Mesodermal cell (in vitro differentiated cells): ENCODE measurements at regions not wholly inside any gene's neighbourhood (a gene's known extent, or its start where the extent isn't known, plus 50 kb on each side); places are given as distances from the start of the nearest gene placed in this dataset.

Experiments used
- H3K27ac ChIP-seq: 2 replicates; pipeline ENCODE4 v1.7.0; 2013; ENCODE audit warnings: mild to moderate bottlenecking, low read depth, low read length, moderate library complexity; ENCODE audit not compliant: severe bottlenecking
- H3K36me3 ChIP-seq: 2 replicates; pipeline ENCODE4 v1.7.1; 2013; ENCODE audit warnings: mild to moderate bottlenecking, low read length, moderate library complexity; ENCODE audit not compliant: control insufficient read depth, insufficient read depth
- H3K4me1 ChIP-seq: one replicate; pipeline ENCODE4 v1.7.1; 2013; ENCODE audit warnings: mild to moderate bottlenecking, low read length; ENCODE audit not compliant: insufficient read depth, control insufficient read depth, poor library complexity, severe bottlenecking
- H3K4me3 ChIP-seq: 2 replicates; pipeline ENCODE4 v1.7.0; 2013; ENCODE audit warnings: low read length, control low read depth, mild to moderate bottlenecking; ENCODE audit not compliant: insufficient read depth, poor library complexity, severe bottlenecking; ENCODE audit errors: extremely low read depth
- H3K9me3 ChIP-seq: 2 replicates; pipeline ENCODE4 v1.7.1; 2013; ENCODE audit warnings: mild to moderate bottlenecking, low read length, moderate library complexity; ENCODE audit not compliant: control insufficient read depth
- WGBS, 2 experiments: methylation state at CpG; one replicate each; pipeline ENCODE4 v1.1.5; 2013; ENCODE audit warnings: missing lambda C conversion rate in 2 of 2; ENCODE audit not compliant: insufficient coverage in 2 of 2; 5-methylcytosine and 5-hydroxymethylcytosine counted together

DNA sequence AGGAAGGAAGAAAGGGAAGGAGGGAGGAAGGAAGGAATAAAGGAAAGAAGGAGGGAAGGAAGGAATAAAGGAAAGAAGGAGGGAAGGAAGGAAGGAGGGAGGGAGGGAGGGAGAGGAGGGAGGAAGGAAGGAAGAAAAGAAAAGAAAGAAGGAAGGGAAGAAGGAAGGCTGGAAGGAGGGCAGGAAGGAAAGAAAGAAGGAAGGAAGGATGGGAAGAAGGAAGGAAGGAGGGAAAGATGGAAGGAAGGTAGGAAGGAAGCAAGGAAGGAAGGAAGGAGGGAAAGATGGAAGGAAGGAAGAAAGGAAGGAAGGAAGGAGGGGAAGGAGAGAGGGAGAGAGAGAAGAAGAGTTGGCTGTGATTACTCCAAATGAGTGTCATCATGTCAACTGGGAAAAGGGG is 190.6 kb downstream of the ACKR3 start:
- no peaks in the 10 kb centered on the region for H3K4me1 ChIP-seq
- no peaks in the 10 kb centered on the region for H3K9me3 ChIP-seq
- H3K4me3 ChIP-seq, result no peak overlapping the region
- no peak overlapping the region for H3K27ac ChIP-seq
- H3K36me3 ChIP-seq, result no peaks in the 10 kb centered on the region

DNA sequence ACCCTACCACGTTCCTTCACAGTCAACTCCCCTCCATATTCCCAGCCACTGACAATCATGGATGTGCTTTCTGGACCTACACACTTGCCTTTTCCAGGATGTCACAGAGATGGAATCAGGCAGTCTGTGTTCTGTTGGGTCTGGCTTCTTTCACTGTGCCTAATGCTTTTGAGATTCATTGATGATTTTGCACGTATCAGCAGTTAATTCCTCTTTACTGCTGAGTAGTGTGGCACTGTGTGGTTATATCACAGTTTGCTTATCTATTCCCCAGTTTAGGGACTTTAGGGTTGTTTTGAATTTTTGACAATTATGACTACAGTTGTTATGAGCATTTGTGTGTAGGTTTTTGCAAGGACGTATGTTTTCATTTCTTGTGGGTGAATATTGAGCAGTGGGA is 191.7 kb downstream of the ACKR3 start:
- no peaks in the 10 kb centered on the region for H3K36me3 ChIP-seq
- no peak overlapping the region for H3K4me3 ChIP-seq
- 90 to 100% methylated on average over 1 to 2 of the region's 3 CpGs for WGBS, 2 experiments
- H3K9me3 ChIP-seq, result peaks cover 2% of the 10 kb centered on the region
- H3K27ac ChIP-seq, result no peak overlapping the region
- H3K4me1 ChIP-seq, result no peaks in the 10 kb centered on the region

DNA sequence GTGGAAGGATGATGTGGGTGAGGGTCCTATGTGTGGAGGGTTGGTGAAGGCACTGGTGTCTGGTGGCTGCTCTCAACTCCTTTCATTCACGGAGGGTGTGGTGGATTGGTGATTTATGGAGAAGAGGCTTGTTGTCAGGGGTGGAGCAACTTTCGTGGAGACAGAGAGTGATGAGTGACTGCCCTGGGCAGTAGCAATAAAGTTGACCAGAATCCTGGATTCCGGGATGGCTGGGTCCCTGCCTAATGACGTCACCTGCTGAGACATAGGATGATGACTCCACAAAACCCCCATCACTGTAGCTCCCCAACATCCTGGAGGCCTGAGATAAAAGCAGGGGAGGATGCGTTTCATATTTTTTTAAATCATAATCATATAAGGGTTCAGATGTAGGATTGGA is 193.0 kb downstream of the ACKR3 start:
- Histone ChIP-seq H3K36me3 (no peaks in the 10 kb centered on the region), H3K27ac (no peak overlapping the region), H3K4me3 (no peak overlapping the region), H3K4me1 (no peaks in the 10 kb centered on the region), H3K9me3 (peaks cover 14% of the 10 kb centered on the region)
- WGBS, 2 experiments, result 82 to 83% methylated on average over 2 of the region's 5 CpGs

DNA sequence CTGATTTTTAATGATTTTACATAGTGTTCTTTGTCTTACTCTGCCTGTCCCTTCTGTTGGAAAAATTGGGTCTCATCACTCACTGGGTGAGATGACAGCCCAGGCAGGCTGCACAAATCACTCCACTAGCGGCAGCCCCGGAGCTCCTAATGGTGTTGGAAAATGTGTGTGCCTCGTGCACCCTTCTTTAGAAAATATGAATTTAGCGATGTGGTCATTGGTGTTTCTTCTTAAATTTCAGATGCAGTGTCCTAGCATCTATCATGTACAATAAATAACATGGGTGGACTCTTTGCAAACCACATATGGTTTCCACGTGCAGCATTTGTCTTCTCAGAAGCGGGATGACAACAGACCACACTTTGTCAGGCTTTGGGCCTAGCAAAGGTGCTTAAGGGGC is 194.2 kb downstream of the ACKR3 start:
- Histone ChIP-seq H3K4me3 (no peak overlapping the region), H3K4me1 (peaks cover 4% of the 10 kb centered on the region), H3K9me3 (peaks cover 14% of the 10 kb centered on the region), H3K36me3 (no peaks in the 10 kb centered on the region), H3K27ac (no peak overlapping the region)
- 96% methylated on average over 2 to 5 of the region's 6 CpGs for WGBS, 2 experiments

DNA sequence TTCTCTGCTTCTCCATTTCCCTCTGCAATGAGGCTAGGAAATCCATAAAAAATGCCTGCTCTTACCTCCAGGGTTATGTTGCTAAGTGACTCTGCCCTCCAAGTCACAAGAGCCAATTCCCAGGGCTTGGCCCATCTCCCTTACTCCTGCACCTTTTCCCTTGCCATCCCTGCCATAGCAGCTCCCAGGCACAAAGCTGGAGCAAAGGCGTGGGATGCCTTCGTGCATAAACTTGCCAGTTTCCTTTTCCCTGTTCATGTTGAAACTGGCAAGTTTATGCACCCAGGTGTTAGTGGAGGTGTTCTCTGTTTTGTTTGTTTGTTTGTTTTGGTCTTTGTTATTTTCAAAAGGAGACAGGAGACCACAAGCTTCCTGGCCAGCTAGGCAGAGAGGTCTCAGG is 195.1 kb downstream of the ACKR3 start:
- Histone ChIP-seq H3K27ac (no peak overlapping the region), H3K9me3 (peaks cover 14% of the 10 kb centered on the region), H3K36me3 (no peaks in the 10 kb centered on the region), H3K4me3 (no peak overlapping the region), H3K4me1 (peaks cover 12% of the 10 kb centered on the region)
- WGBS, 2 experiments, result 60 to 100% methylated on average over 1 of the region's 2 CpGs

DNA sequence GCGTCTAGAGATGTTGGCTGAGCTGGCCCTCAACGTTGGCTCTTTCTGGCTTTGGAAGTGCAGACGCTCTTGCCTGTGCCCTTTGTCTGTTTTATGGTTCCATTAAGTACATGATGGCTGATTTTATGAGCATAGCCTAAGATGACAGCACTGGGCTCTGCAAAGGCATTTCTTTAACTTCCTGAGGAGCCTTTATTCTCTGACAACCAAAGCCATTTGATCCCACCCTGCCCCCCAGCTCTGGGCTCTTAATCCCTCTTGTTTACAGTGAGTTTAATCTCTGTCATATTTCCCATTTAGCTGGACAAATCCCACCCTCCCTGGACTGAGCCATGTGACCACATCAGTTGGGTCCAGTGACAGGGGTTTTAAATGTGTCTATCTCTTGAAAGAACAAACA is 195.9 kb downstream of the ACKR3 start:
- Histone ChIP-seq H3K4me3 (no peak overlapping the region), H3K9me3 (peaks cover 14% of the 10 kb centered on the region), H3K4me1 (peaks cover 16% of the 10 kb centered on the region), H3K27ac (peak overlapping the region; percentile 42), H3K36me3 (no peaks in the 10 kb centered on the region)
- 79 to 92% methylated on average over 3 of the region's 3 CpGs for WGBS, 2 experiments

DNA sequence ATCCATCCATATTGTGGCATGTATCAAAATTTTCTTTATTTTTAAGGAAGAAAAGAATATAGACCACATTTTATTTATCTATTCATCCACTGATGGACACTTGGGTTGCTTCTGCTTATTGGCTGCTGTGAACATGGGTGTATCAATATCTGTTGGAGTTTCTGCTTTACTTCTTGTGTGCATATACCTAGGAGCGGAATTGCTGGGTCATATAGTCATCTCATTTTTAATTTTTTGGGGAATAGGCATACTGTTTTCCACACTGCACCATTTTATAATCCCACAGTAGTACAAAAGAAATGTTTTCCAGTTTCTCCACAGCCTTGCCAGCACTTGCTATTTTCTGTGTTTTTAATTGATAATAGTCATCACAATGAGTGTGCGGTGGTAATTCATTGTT is 197.2 kb downstream of the ACKR3 start:
- peaks cover 14% of the 10 kb centered on the region for H3K9me3 ChIP-seq
- whole genome bisulfite sequencing, 2 experiments, result 100% methylated on average over 1 of the region's 2 CpGs; no CpG with 5 or more reads in 1 of the 2 experiments
- no peaks in the 10 kb centered on the region for H3K36me3 ChIP-seq
- no peak overlapping the region for H3K27ac ChIP-seq
- no peak overlapping the region for H3K4me3 ChIP-seq
- H3K4me1 ChIP-seq, result peaks cover 16% of the 10 kb centered on the region

DNA sequence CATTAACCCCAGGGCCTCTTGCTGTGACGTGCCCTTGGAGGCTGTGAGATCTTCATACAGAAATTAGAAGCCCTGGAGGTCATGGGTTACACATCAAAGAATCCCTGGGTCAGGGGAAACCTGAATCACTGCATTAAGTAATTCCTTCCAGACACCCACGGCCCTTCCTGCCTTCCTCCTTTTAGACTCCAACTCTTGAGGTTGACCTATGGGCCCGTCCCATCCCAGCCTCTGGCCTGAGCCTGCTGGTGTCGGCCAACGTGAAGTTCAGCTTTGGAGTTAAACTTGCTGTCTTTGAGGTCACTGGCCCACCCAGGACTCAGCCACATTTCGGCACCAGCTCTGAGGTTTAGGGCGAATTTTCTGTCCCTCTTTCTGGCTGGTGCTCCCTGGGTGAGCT is 198.3 kb downstream of the ACKR3 start:
- 91 to 93% methylated on average over 7 of the region's 7 CpGs for WGBS, 2 experiments
- no peak overlapping the region for H3K4me3 ChIP-seq
- H3K36me3 ChIP-seq, result no peaks in the 10 kb centered on the region
- peaks cover 14% of the 10 kb centered on the region for H3K9me3 ChIP-seq
- H3K4me1 ChIP-seq, result peaks cover 16% of the 10 kb centered on the region
- H3K27ac ChIP-seq, result no peak overlapping the region

DNA sequence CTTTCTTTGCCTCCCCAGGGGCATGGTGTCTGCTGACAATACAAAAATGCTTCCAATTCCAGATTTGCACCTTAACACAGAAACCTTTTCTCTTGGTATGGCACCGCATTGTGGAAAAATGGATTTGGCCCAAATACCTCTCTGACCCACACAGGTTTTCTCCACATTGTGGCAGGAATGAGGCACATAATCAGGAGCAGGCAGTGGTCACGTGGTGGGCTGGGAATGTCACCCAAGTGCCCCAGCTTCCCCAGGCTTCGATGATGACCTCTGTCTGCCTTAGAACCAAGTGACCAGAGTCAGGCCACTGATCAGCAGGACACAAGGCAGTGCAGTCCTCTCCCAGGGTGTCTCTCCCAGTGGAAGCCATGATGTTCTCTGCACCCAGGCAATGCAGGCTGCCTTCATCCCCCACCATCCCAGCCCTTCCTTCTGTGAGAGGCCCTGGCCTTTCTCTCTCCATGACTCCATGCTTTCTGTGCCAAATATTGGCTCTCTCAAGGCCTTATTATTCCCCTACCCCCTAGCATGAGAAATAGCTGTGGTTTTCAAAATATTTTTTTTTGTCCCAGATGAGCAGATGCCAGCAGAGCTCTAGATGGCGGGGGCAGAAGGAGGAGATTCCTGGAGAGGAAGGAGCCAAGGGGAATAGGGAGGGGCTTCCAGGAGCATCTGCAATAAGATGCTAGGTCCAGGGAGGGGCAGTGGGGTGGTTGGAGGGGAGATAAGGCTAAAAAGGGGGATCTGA is 198.9 kb downstream of the ACKR3 start:
- peaks cover 16% of the 10 kb centered on the region for H3K4me1 ChIP-seq
- H3K9me3 ChIP-seq, result peaks cover 14% of the 10 kb centered on the region
- H3K27ac ChIP-seq, result no peak overlapping the region
- no peaks in the 10 kb centered on the region for H3K36me3 ChIP-seq
- no peak overlapping the region for H3K4me3 ChIP-seq
- 91 to 99% methylated on average over 4 of the region's 4 CpGs for WGBS, 2 experiments

DNA sequence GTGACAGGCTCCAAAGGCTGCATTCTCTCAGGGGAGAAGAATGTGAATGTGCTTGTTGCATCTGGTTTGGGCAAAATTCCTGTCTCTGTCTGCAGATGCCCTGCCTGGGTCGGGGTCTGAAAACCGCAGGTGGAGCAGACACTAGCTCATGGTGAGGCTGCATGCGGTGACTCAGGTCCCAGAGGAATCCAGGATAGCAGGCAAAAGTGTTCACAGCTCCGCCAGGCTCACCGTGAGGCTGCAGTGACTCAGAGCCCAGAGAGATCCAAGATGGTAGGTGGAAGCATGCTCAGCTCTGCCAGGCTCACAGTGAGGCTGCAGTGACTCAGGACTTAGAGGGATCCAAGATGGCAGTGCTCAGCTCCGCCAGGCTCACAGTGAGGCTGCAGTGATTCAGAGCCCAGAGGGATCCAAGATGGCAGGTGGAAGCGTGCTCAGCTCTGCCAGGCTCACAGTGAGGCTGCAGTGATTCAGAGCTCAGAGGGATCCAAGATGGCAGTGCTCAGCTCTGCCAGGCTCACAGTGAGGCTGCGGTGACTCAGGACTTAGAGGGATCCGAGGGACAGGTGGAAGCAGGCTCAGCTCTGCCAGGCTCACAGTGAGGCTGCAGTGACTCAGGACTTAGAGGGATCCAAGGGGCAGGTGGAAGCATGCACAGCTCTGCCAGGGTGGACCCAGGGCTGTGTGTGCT is 200.5 kb downstream of the ACKR3 start:
- peaks cover 14% of the 10 kb centered on the region for H3K9me3 ChIP-seq
- peak overlapping the region; percentile 80 for H3K27ac ChIP-seq
- H3K4me1 ChIP-seq, result peaks cover 16% of the 10 kb centered on the region
- WGBS, 2 experiments, result 78 to 83% methylated on average over 8 of the region's 9 CpGs
- H3K36me3 ChIP-seq, result no peaks in the 10 kb centered on the region
- H3K4me3 ChIP-seq, result no peak overlapping the region

DNA sequence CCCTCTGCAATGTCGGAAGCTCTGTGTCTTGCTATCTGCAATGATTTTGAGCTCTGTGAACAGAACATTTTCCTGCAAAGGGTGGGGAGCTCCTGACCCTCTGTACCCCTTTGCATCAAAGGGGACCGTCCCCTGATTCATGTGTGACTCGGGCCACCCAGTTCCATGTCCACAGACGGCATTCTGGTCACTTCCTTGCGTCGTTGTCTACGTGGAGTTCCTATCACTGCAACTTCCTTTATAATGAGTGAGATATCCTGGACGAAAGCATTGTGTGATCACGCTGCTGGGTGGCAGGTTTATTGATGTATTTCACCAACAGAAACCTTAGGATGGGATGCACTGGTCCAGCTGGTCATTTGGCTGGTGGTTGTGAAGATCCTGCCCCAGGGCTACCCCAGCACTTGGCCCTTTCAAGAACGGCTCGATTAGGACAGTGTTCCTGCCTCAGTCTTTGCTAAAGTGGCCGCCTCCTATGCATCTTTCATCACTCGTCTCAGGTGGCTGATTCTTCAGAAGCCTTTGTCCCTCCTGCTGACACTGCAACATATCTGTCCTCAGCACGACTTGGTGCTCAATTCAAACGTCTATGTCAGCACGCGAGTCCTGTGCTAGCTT is 202.7 kb downstream of the ACKR3 start:
- Histone ChIP-seq H3K9me3 (peaks cover 2% of the 10 kb centered on the region), H3K27ac (no peak overlapping the region), H3K4me3 (no peak overlapping the region), H3K36me3 (no peaks in the 10 kb centered on the region), H3K4me1 (peaks cover 20% of the 10 kb centered on the region)
- 85 to 95% methylated on average over 14 to 17 of the region's 17 CpGs for WGBS, 2 experiments
